K562 (cell line): ENCODE measurements at regions not wholly inside any gene's neighbourhood (a gene's known extent, or its start where the extent isn't known, plus 50 kb on each side); places are given as distances from the start of the nearest gene placed in this dataset.

Source experiments
- ATAC-seq: fragments of 200-7000 bp; cut with Tn5 transposase; 3 replicates; pipeline ENCODE4 v1.9.1; 2020; ENCODE audit warnings: moderate library complexity
- BruUV-seq: library from RNA; stranded (reverse); fragments of 400-500 nt; replicated peaks from 2 replicates; lab custom pipeline; 2021; lab: Mats Ljungman, UMichigan
- CTCF ChIA-PET: fragments of 300-600 bp; formaldehyde crosslinking; extraction: SDS; loops from one replicate; lab custom pipeline; 2021; ENCODE audit warnings: low intra/inter-chr PET ratio; lab: Yijun Ruan, JAX
- POLR2A ChIA-PET: fragments of 300-600, 350-650 bp; sonication (Branson Sonifier 250); formaldehyde crosslinking; extraction: SDS; loops from one replicate; lab custom pipeline; 2021; ENCODE audit warnings: antibody characterized with exemption, inconsistent platforms; lab: Yijun Ruan, JAX
- DNase-seq, 4 experiments: peaks; one replicate each; pipeline versions ENCODE4 v3.0.0 to v3.0.0-alpha.2; 2011 to 2018; ENCODE audit warnings: low spot score in 3 of 4, mixed read lengths in 3 of 4; ENCODE audit errors: extremely low read depth in 1 of 4
- FAIRE-seq: peaks from 2 replicates; lab custom pipeline; 2011; peaks lifted over from hg19 to GRCh38; lab: Jason Lieb, UNC
- H2AFZ ChIP-seq: 2 replicates; pipeline ENCODE4 v1.6.0; 2011; ENCODE audit warnings: low read depth, low read length, control low read depth, inconsistent platforms
- H3K27ac ChIP-seq: fragments of 200-600 bp; 3 replicates; pipeline ENCODE4 v1.8.0; 2011; ENCODE audit warnings: low read depth, mild to moderate bottlenecking, control low read depth, inconsistent platforms, low read length, moderate library complexity, mixed read lengths; ENCODE audit errors: extremely low read depth
- H3K27me3 ChIP-seq, 2 experiments: fragments of 300-600 bp in 1 of 2; 2 replicates in 1 of 2; 3 replicates in 1 of 2; pipeline versions ENCODE4 v1.6.0 to v1.8.0; 2011; ENCODE audit warnings: inconsistent platforms in 2 of 2, low read length in 2 of 2, mild to moderate bottlenecking in 1 of 2, mixed read lengths in 1 of 2, moderate library complexity in 1 of 2; ENCODE audit not compliant: control insufficient read depth in 2 of 2, insufficient read depth in 2 of 2
- H3K36me3 ChIP-seq: fragments of 300-600 bp; 3 replicates; pipeline ENCODE4 v1.8.0; 2011; ENCODE audit warnings: mild to moderate bottlenecking, low read length, inconsistent platforms; ENCODE audit not compliant: control insufficient read depth, insufficient read depth
- H3K4me1 ChIP-seq, 2 experiments: fragments of 200-600 bp in 1 of 2; replicated peaks in 1 of 2; 2 replicates in 1 of 2; 3 replicates in 1 of 2; pipeline versions ENCODE4 v1.5.1 to v1.8.0; 2011; ENCODE audit warnings: inconsistent platforms in 2 of 2, low read length in 2 of 2, mild to moderate bottlenecking in 1 of 2, mixed read lengths in 1 of 2, moderate library complexity in 1 of 2; ENCODE audit not compliant: control insufficient read depth in 2 of 2, insufficient read depth in 2 of 2
- H3K4me2 ChIP-seq: 2 replicates; pipeline ENCODE4 v1.6.1; 2011; ENCODE audit warnings: low read length, control low read depth, inconsistent platforms, mixed read lengths; ENCODE audit not compliant: insufficient read depth
- H3K4me3 ChIP-seq: fragments of 200-600 bp; sonication (generic), shearing (Covaris generic); 2 replicates; pipeline ENCODE4 v1.5.1; 2016; ENCODE audit warnings: control low read depth, inconsistent platforms
- H3K79me2 ChIP-seq: fragments of 200-600 bp; 3 replicates; pipeline ENCODE4 v1.8.0; 2011; ENCODE audit warnings: low read length, inconsistent platforms; ENCODE audit not compliant: control insufficient read depth, insufficient read depth
- H3K9ac ChIP-seq, 2 experiments: 2 replicates each; pipeline versions ENCODE4 v1.6.0 to v1.6.1; 2011; ENCODE audit warnings: low read depth in 2 of 2, low read length in 2 of 2, control low read depth in 1 of 2, inconsistent platforms in 1 of 2, mild to moderate bottlenecking in 1 of 2, mixed read lengths in 1 of 2; ENCODE audit not compliant: insufficient read depth in 1 of 2
- H3K9me1 ChIP-seq: one replicate; pipeline ENCODE4 v1.6.0; 2011; ENCODE audit warnings: inconsistent platforms, mild to moderate bottlenecking, low read length, moderate library complexity; ENCODE audit not compliant: control insufficient read depth, insufficient read depth
- H3K9me3 ChIP-seq: replicated peaks from 2 replicates; pipeline ENCODE4 v1.5.1; 2011; ENCODE audit warnings: low read depth, low read length, inconsistent platforms; ENCODE audit not compliant: control insufficient read depth, insufficient read depth
- H4K20me1 ChIP-seq: replicated peaks from 2 replicates; pipeline ENCODE4 v1.6.1; 2011; ENCODE audit warnings: low read length, inconsistent platforms, mixed read lengths; ENCODE audit not compliant: control insufficient read depth, insufficient read depth
- GATAD2A ChIP-seq: fragments of 450-650 bp; IDR thresholded peaks from 2 replicates; pipeline ENCODE4 v1.6.1; 2017
- HNRNPK ChIP-seq: fragments of 200-400 bp; formaldehyde crosslinking; IDR thresholded peaks from one replicate; pipeline ENCODE4 v1.6.1; 2018; ENCODE audit warnings: mild to moderate bottlenecking, low read depth, low read length; ENCODE audit not compliant: poor library complexity, severe bottlenecking
- SRSF9 ChIP-seq: fragments of 200-400 bp; formaldehyde crosslinking; IDR thresholded peaks from 2 replicates; pipeline ENCODE4 v1.6.1; 2017; ENCODE audit warnings: low read depth, low read length, borderline replicate concordance
- TFAM ChIP-seq: fragments of 250-450 bp; sonication (Bioruptor Pico); conservative IDR thresholded peaks from 2 replicates; pipeline ENCODE4 v1.5.0; 2021; ENCODE audit warnings: mild to moderate bottlenecking, moderate library complexity
- WGBS: fragments of 100-300 bp; shearing (Covaris generic); methylation state at CpG from one replicate; pipeline ENCODE4 v1.1.6; 2016; ENCODE audit warnings: low coverage, mixed read lengths; ENCODE audit not compliant: insufficient coverage; ENCODE audit errors: missing lambda C conversion rate; 5-methylcytosine and 5-hydroxymethylcytosine counted together
- in situ Hi-C: fragments of 300-500 bp; cut with MboI; formaldehyde crosslinking; loops from 4 replicates; pipeline ENCODE4 v1.15.0; 2018; ENCODE audit warnings: inconsistent platforms, mixed read lengths
- intact Hi-C: fragments of 100-400 bp; cut with micrococcal nuclease; formaldehyde crosslinking; loops from 2 replicates; pipeline ENCODE4 v1.14.2; 2022
- TF ChIP-seq, protein P1 (sequence below): fragments of 450-650 bp; IDR thresholded peaks from one replicate; pipeline ENCODE4 v1.6.1; 2018; ENCODE audit warnings: mild to moderate bottlenecking, moderate library complexity; ENCODE audit not compliant: partially characterized antibody

DNA sequence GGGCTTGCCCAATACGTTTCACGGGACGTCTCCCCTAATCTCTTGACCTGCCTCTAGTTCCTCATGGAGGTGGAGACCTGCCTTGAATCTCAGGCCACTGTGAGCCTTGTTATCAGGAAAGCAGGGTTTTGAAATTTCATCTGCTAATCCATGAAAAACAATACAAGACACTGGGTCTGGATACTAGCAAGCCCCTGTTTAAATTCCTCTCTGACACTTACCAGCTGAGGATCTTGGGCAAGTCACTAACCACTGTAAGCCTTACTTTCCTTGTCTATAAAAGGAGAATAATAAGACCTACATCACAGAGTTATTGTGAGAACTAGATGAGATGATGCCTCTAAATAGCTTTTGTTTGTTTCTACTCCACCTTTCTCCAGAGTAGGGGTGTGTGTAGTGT, 303.6 kb downstream of the FGFR2 start (continued):
- TF ChIP-seq HNRNPK, result no peak
- TF ChIP-seq SRSF9, result no peak
- no peak for TF ChIP-seq GATAD2A
- TF ChIP-seq TFAM (CRISPR knock-in tag), result no peak
- TF ChIP-seq, all 486 proteins: peak for 0

DNA sequence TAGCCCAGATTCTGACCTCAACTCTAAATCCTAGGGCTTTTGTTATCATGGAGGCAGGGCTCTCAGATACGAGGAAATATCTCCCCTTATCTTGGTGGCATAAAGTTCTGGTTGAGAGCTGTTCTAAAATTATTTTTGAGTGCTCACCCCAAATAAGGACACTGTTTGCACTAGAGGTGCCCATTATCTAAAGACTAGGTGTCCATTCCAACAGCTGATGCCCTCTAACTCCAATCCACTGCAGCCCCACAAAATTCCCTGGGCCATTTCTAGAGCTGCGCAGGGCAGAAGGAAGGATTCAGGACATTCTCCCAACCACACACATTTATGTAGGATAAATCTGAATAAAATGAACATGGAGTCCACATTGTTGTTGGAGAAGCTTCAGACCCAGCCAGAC, 301.9 kb downstream of the FGFR2 start:
- Histone ChIP-seq H3K36me3 (no peaks in the 10 kb centered on the region), H3K9me1 (no peaks in the 10 kb centered on the region), H3K79me2 (no peaks in the 10 kb centered on the region), H3K27me3 (peaks cover 0 to 1% of the 10 kb centered on the region in 2 experiments; a peak in 2 of 5 replicates), H3K4me1 (no peaks in the 10 kb centered on the region), H3K4me3 (no peak overlapping the region), H4K20me1 (no peaks in the 10 kb centered on the region), H2AFZ (no peak overlapping the region), H3K9ac (no peak overlapping the region), H3K4me2 (no peak overlapping the region), H3K27ac (no peak overlapping the region), H3K9me3 (no peaks in the 10 kb centered on the region)
- POLR2A ChIA-PET, result interaction anchor here (0.7 kb wide), 2 partner anchors 12 to 130 kb away, joined by 3 read pairs; no protein-coding TSS in a partner anchor
- CTCF ChIA-PET, result no interaction called here
- DNase-seq (no peak), FAIRE-seq (no peak), ATAC-seq (no peak)
- intact Hi-C loops (no loop called here), in situ Hi-C loops (no loop called here)
- TF ChIP-seq, protein P1, sequence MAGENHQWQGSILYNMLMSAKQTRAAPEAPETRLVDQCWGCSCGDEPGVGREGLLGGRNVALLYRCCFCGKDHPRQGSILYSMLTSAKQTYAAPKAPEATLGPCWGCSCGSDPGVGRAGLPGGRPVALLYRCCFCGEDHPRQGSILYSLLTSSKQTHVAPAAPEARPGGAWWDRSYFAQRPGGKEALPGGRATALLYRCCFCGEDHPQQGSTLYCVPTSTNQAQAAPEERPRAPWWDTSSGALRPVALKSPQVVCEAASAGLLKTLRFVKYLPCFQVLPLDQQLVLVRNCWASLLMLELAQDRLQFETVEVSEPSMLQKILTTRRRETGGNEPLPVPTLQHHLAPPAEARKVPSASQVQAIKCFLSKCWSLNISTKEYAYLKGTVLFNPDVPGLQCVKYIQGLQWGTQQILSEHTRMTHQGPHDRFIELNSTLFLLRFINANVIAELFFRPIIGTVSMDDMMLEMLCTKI, result no peak
- BruUV-seq, result no TSS peak
- WGBS, result 0% methylated on average over 1 of the region's 2 CpGs
